Colonic mucosa (tissue), 4 donors: ENCODE measurements at regions not wholly inside any gene's neighbourhood (a gene's known extent, or its start where the extent isn't known, plus 50 kb on each side); places are given as distances from the start of the nearest gene placed in this dataset.

ENCODE experiments used
- DNase-seq: peaks from one replicate; pipeline ENCODE4 v3.0.0-alpha.2; 2020
- H3K27ac ChIP-seq: fragments of 200-600 bp; one replicate; pipeline ENCODE4 v1.8.0; 2021
- H3K27me3 ChIP-seq: fragments of 200-600 bp; one replicate; pipeline ENCODE4 v1.8.0; 2021
- H3K36me3 ChIP-seq: fragments of 200-600 bp; one replicate; pipeline ENCODE4 v1.8.0; 2021
- H3K4me1 ChIP-seq: fragments of 200-600 bp; one replicate; pipeline ENCODE4 v1.8.0; 2021; ENCODE audit warnings: mild to moderate bottlenecking
- H3K4me3 ChIP-seq: fragments of 200-600 bp; one replicate; pipeline ENCODE4 v1.8.0; 2021
- H3K9ac ChIP-seq, 2 donors: one replicate each; pipeline ENCODE4 v1.7.0; 2013; ENCODE audit warnings: control low read depth in 2 of 2, low read depth in 2 of 2, low read length in 2 of 2
- H3K9me3 ChIP-seq: fragments of 200-600 bp; one replicate; pipeline ENCODE4 v1.8.0; 2021
- CTCF ChIP-seq: fragments of 200-600 bp; IDR thresholded peaks from one replicate; pipeline ENCODE4 v1.8.0; 2022; ENCODE audit warnings: antibody characterized with exemption, mild to moderate bottlenecking
- intact Hi-C: fragments of 100-400 bp; cut with DNase I; formaldehyde crosslinking; loops from one replicate; pipeline ENCODE4 v1.14.1; 2022
- donor health status: healthy.
- donor health status: DM: no; HTN: no; CAD: no.
- donor health status: DM: no; HTN: no; CAD: no.

GRCh38 chr16:72240466-72240865, 68.5 kb upstream of the PMFBP1 start:
- Histone ChIP-seq H3K9ac (no peak overlapping the region), H3K27ac (no peak overlapping the region), H3K27me3 (no peaks in the 10 kb centered on the region), H3K4me1 (no peaks in the 10 kb centered on the region), H3K9me3 (no peaks in the 10 kb centered on the region), H3K36me3 (no peaks in the 10 kb centered on the region), H3K4me3 (no peak overlapping the region)
- no peak for TF ChIP-seq CTCF
- DNase-seq = no peak
- intact Hi-C loops = loop anchor here (5.0 to 10.0 kb wide), 3 partner anchors 116 to 227 kb away; no protein-coding TSS in a partner anchor

- Histone ChIP-seq H3K4me3 (no peak overlapping the region), H3K27ac (no peak overlapping the region), H3K27me3 (no peaks in the 10 kb centered on the region), H3K4me1 (no peaks in the 10 kb centered on the region), H3K9me3 (no peaks in the 10 kb centered on the region), H3K36me3 (no peaks in the 10 kb centered on the region), H3K9ac (no peak overlapping the region)
- no peak for DNase-seq
- intact Hi-C loops = no loop called here
- no peak for TF ChIP-seq CTCF
Measured at GRCh38 chr16:72236866-72237265, 64.9 kb upstream of the PMFBP1 start.

GRCh38 chr16:72234387-72234786, 62.4 kb upstream of the PMFBP1 start:
- intact Hi-C loops = no loop called here
- no peaks in the 10 kb centered on the region for H3K27me3 ChIP-seq
- H3K4me1 ChIP-seq = no peaks in the 10 kb centered on the region
- TF ChIP-seq CTCF = no peak
- no peak overlapping the region for H3K9ac ChIP-seq
- DNase-seq = no peak
- no peak overlapping the region for H3K4me3 ChIP-seq
- no peak overlapping the region for H3K27ac ChIP-seq
- H3K36me3 ChIP-seq = no peaks in the 10 kb centered on the region
- H3K9me3 ChIP-seq = no peaks in the 10 kb centered on the region

GRCh38 chr16:72228014-72228413, 56.1 kb upstream of the PMFBP1 start:
- TF ChIP-seq CTCF = no peak
- intact Hi-C loops = no loop called here
- no peaks in the 10 kb centered on the region for H3K9me3 ChIP-seq
- no peaks in the 10 kb centered on the region for H3K36me3 ChIP-seq
- H3K4me3 ChIP-seq = no peak overlapping the region
- no peaks in the 10 kb centered on the region for H3K27me3 ChIP-seq
- H3K27ac ChIP-seq = no peak overlapping the region
- no peak overlapping the region for H3K9ac ChIP-seq
- DNase-seq = no peak
- H3K4me1 ChIP-seq = no peaks in the 10 kb centered on the region

GRCh38 chr16:72226136-72226535, 54.2 kb upstream of the PMFBP1 start:
- no peak for DNase-seq
- H3K4me3 ChIP-seq = no peak overlapping the region
- H3K36me3 ChIP-seq = no peaks in the 10 kb centered on the region
- no peaks in the 10 kb centered on the region for H3K9me3 ChIP-seq
- intact Hi-C loops = no loop called here
- H3K9ac ChIP-seq = no peak overlapping the region
- H3K4me1 ChIP-seq = no peaks in the 10 kb centered on the region
- no peaks in the 10 kb centered on the region for H3K27me3 ChIP-seq
- no peak for TF ChIP-seq CTCF
- no peak overlapping the region for H3K27ac ChIP-seq
